Liver (tissue), 7 donors: ENCODE measurements at regions not wholly inside any gene's neighbourhood (a gene's known extent, or its start where the extent isn't known, plus 50 kb on each side); places are given as distances from the start of the nearest gene placed in this dataset.

Experiments used
- DNase-seq: peaks from one replicate; pipeline ENCODE4 v3.0.0-alpha.2; 2017; ENCODE audit warnings: low spot score
- H3K27ac ChIP-seq, 2 donors: one replicate each; pipeline ENCODE4 v1.7.0; 2013; ENCODE audit warnings: inconsistent platforms in 2 of 2, low read length in 2 of 2, control low read depth in 1 of 2, low read depth in 1 of 2, mild to moderate bottlenecking in 1 of 2
- H3K27me3 ChIP-seq, 4 donors: one replicate each; pipeline versions ENCODE4 v1.6.1 to v1.7.0; 2013; ENCODE audit warnings: low read length in 3 of 4, inconsistent platforms in 1 of 4, mild to moderate bottlenecking in 1 of 4, moderate library complexity in 1 of 4; ENCODE audit not compliant: control insufficient read depth in 4 of 4, insufficient read depth in 4 of 4
- H3K36me3 ChIP-seq, 4 donors: one replicate each; pipeline versions ENCODE4 v1.6.1 to v1.7.0; 2013; ENCODE audit warnings: low read length in 3 of 4, mild to moderate bottlenecking in 3 of 4, low read depth in 1 of 4, moderate library complexity in 1 of 4; ENCODE audit not compliant: control insufficient read depth in 4 of 4, insufficient read depth in 3 of 4
- H3K4me1 ChIP-seq, 4 donors: one replicate each; pipeline versions ENCODE4 v1.6.1 to v1.7.0; 2013; ENCODE audit warnings: low read length in 3 of 4, mild to moderate bottlenecking in 3 of 4, moderate library complexity in 1 of 4; ENCODE audit not compliant: control insufficient read depth in 4 of 4, insufficient read depth in 4 of 4
- H3K4me3 ChIP-seq, 3 donors: one replicate each; pipeline versions ENCODE4 v1.6.1 to v1.7.0; 2013; ENCODE audit warnings: low read length in 3 of 3, control low read depth in 1 of 3, low read depth in 1 of 3, mild to moderate bottlenecking in 1 of 3
- H3K9ac ChIP-seq, 2 donors: one replicate each; pipeline ENCODE4 v1.7.0; 2013; ENCODE audit warnings: low read length in 2 of 2, mild to moderate bottlenecking in 2 of 2, moderate library complexity in 2 of 2, control low read depth in 1 of 2, low read depth in 1 of 2
- H3K9me3 ChIP-seq, 4 donors: one replicate each; pipeline versions ENCODE4 v1.6.1 to v1.7.0; 2013; ENCODE audit warnings: low read length in 3 of 4; ENCODE audit not compliant: control insufficient read depth in 4 of 4
- ATF3 ChIP-seq: IDR thresholded peaks from 2 replicates; pipeline ENCODE4 v1.6.1; 2016; ENCODE audit warnings: antibody characterized with exemption
- EGR1 ChIP-seq, 2 donors: IDR thresholded peaks; 2 replicates each; pipeline ENCODE4 v1.6.1; 2016 to 2018; ENCODE audit warnings: antibody characterized with exemption in 2 of 2, low read depth in 2 of 2
- FOXA2 ChIP-seq: IDR thresholded peaks from 2 replicates; pipeline ENCODE4 v1.6.1; 2016; ENCODE audit warnings: antibody characterized with exemption
- HNF4A ChIP-seq, 2 donors: conservative IDR thresholded peaks; 2 replicates each; pipeline ENCODE4 v1.6.1; 2016; ENCODE audit warnings: antibody characterized with exemption in 2 of 2, mild to moderate bottlenecking in 2 of 2
- HNF4G ChIP-seq: IDR thresholded peaks from 2 replicates; pipeline ENCODE4 v1.6.1; 2016; ENCODE audit warnings: antibody characterized with exemption
- JUND ChIP-seq, 2 donors: IDR thresholded peaks; 2 replicates each; pipeline ENCODE4 v1.6.1; 2016; ENCODE audit warnings: antibody characterized with exemption in 2 of 2
- NR2F2 ChIP-seq: IDR thresholded peaks from 2 replicates; pipeline ENCODE4 v1.6.1; 2016; ENCODE audit warnings: antibody characterized with exemption
- RAD21 ChIP-seq, 2 donors: IDR thresholded peaks; 2 replicates each; pipeline ENCODE4 v1.6.1; 2016; ENCODE audit warnings: antibody characterized with exemption in 2 of 2, mild to moderate bottlenecking in 2 of 2
- REST ChIP-seq: IDR thresholded peaks from 2 replicates; pipeline ENCODE4 v1.6.1; 2016; ENCODE audit warnings: antibody characterized with exemption, mild to moderate bottlenecking
- RXRA ChIP-seq, 2 donors: IDR thresholded peaks; 2 replicates each; pipeline ENCODE4 v1.6.1; 2017 to 2018; ENCODE audit warnings: antibody characterized with exemption in 2 of 2, mild to moderate bottlenecking in 1 of 2
- TAF1 ChIP-seq: conservative IDR thresholded peaks from 2 replicates; pipeline ENCODE4 v1.6.1; 2016; ENCODE audit warnings: antibody characterized with exemption, mild to moderate bottlenecking
- YY1 ChIP-seq: IDR thresholded peaks from 2 replicates; pipeline ENCODE4 v1.6.1; 2016; ENCODE audit warnings: antibody characterized with exemption, mild to moderate bottlenecking
- WGBS: extraction: QIAGEN DNeasy Blood & Tissue Kit; methylation state at CpG from one replicate; pipeline ENCODE4 v1.1.7; 2013; 5-methylcytosine and 5-hydroxymethylcytosine counted together
- donor health status: healthy.
- donor health status: healthy.
- donor health status: healthy.
- donor health status: healthy.

GRCh38 chr16:64394061-64394460, 727.8 kb downstream of the CDH11 start:
- 75% methylated on average over 1 of the region's 1 CpG for WGBS
- Histone ChIP-seq H3K36me3 (no peaks in the 10 kb centered on the region), H3K4me3 (no peak overlapping the region), H3K27ac (no peak overlapping the region), H3K27me3 (no peaks in the 10 kb centered on the region), H3K9me3 (no peaks in the 10 kb centered on the region), H3K4me1 (no peaks in the 10 kb centered on the region), H3K9ac (no peak overlapping the region)
- no peak for DNase-seq
- TF ChIP-seq TAF1, result no peak
- no peak for TF ChIP-seq REST
- TF ChIP-seq NR2F2, result no peak
- no peak for TF ChIP-seq JUND (IDR thresholded peaks at IDR 0.05)
- no peak for TF ChIP-seq YY1
- TF ChIP-seq FOXA2, result no peak
- no peak for TF ChIP-seq ATF3
- no peak for TF ChIP-seq RXRA (IDR thresholded peaks at IDR 0.05)
- TF ChIP-seq HNF4G, result no peak
- no peak for TF ChIP-seq RAD21 (IDR thresholded peaks at IDR 0.05)

- no peak overlapping the region for H3K27ac ChIP-seq
- no peak overlapping the region for H3K4me3 ChIP-seq
- no peak for DNase-seq
- H3K9me3 ChIP-seq, result no peaks in the 10 kb centered on the region
- 87% methylated on average over 1 of the region's 1 CpG for WGBS
- no peaks in the 10 kb centered on the region for H3K4me1 ChIP-seq
- no peak overlapping the region for H3K9ac ChIP-seq
- no peaks in the 10 kb centered on the region for H3K36me3 ChIP-seq
- no peaks in the 10 kb centered on the region for H3K27me3 ChIP-seq
- no peak for TF ChIP-seq HNF4A (conservative IDR thresholded peaks at IDR 0.05)
- TF ChIP-seq NR2F2, result no peak
- TF ChIP-seq TAF1, result no peak
- TF ChIP-seq RXRA (IDR thresholded peaks at IDR 0.05), result no peak
- no peak for TF ChIP-seq REST
- TF ChIP-seq EGR1 (IDR thresholded peaks at IDR 0.05; ENCODE audit: low read depth in 2 of 2), result no peak
- TF ChIP-seq FOXA2, result no peak
- no peak for TF ChIP-seq HNF4G
These were observed 729.4 kb downstream of the CDH11 start for GRCh38 chr16:64392456-64392855.
